Urinary bladder (tissue), 3 donors: ENCODE measurements at regions not wholly inside any gene's neighbourhood (a gene's known extent, or its start where the extent isn't known, plus 50 kb on each side); places are given as distances from the start of the nearest gene placed in this dataset.

Source experiments
- DNase-seq: peaks from one replicate; pipeline ENCODE4 v3.0.0-alpha.2; 2015; ENCODE audit errors: extremely low spot score
- H3K27ac ChIP-seq: one replicate; pipeline ENCODE4 v1.5.1; 2013; ENCODE audit warnings: low read depth, mild to moderate bottlenecking, moderate library complexity
- H3K36me3 ChIP-seq: one replicate; pipeline ENCODE4 v1.6.1; 2013; ENCODE audit warnings: mild to moderate bottlenecking, moderate library complexity; ENCODE audit not compliant: insufficient read depth
- H3K4me1 ChIP-seq: one replicate; pipeline ENCODE4 v1.6.1; 2013; ENCODE audit warnings: mild to moderate bottlenecking, moderate library complexity; ENCODE audit not compliant: insufficient read depth
- H3K4me3 ChIP-seq: one replicate; pipeline ENCODE4 v1.5.1; 2013; ENCODE audit warnings: low read depth, low read length
- WGBS: extraction: QIAGEN DNeasy Blood & Tissue Kit; methylation state at CpG from one replicate; pipeline ENCODE4 v1.1.7; 2013; 5-methylcytosine and 5-hydroxymethylcytosine counted together
- donor health status: healthy with polysubstance abuse.
- donor health status: healthy.

- Histone ChIP-seq H3K4me1 (no peaks in the 10 kb centered on the region), H3K4me3 (no peak overlapping the region), H3K27ac (no peak overlapping the region), H3K36me3 (no peaks in the 10 kb centered on the region)
- no peak for DNase-seq
- WGBS: 84% methylated on average over 7 of the region's 7 CpGs
These were observed 253.7 kb upstream of the PFKP start for GRCh38 chr10:2813693-2814092.

GRCh38 chr10:2813286-2813685, 254.1 kb upstream of the PFKP start:
- H3K27ac ChIP-seq: no peak overlapping the region
- no peaks in the 10 kb centered on the region for H3K36me3 ChIP-seq
- no peak overlapping the region for H3K4me3 ChIP-seq
- 60% methylated on average over 8 of the region's 8 CpGs for WGBS
- no peaks in the 10 kb centered on the region for H3K4me1 ChIP-seq
- no peak for DNase-seq

- no peak overlapping the region for H3K27ac ChIP-seq
- 96% methylated on average over 3 of the region's 3 CpGs for WGBS
These were observed 254.7 kb upstream of the PFKP start for GRCh38 chr10:2812631-2813030.

GRCh38 chr10:2800178-2800577, 267.2 kb upstream of the PFKP start:
- DNase-seq: no peak
- Histone ChIP-seq H3K4me1 (no peaks in the 10 kb centered on the region), H3K36me3 (no peaks in the 10 kb centered on the region), H3K27ac (no peak overlapping the region), H3K4me3 (no peak overlapping the region)
- 73% methylated on average over 5 of the region's 5 CpGs for WGBS

More at GRCh38 chr10:2812631-2813030, 254.7 kb upstream of the PFKP start:
- H3K4me3 ChIP-seq: no peak overlapping the region
- no peaks in the 10 kb centered on the region for H3K4me1 ChIP-seq
- H3K36me3 ChIP-seq: no peaks in the 10 kb centered on the region
- no peak for DNase-seq

- WGBS: 39% methylated on average over 4 of the region's 4 CpGs
- H3K27ac ChIP-seq: no peak overlapping the region
- H3K4me1 ChIP-seq: no peaks in the 10 kb centered on the region
- no peak overlapping the region for H3K4me3 ChIP-seq
- no peak for DNase-seq
- no peaks in the 10 kb centered on the region for H3K36me3 ChIP-seq
These were observed 268.9 kb upstream of the PFKP start for GRCh38 chr10:2798336-2799022.

- Histone ChIP-seq H3K27ac (no peak overlapping the region), H3K4me1 (no peaks in the 10 kb centered on the region), H3K36me3 (no peaks in the 10 kb centered on the region), H3K4me3 (no peak overlapping the region)
- no peak for DNase-seq
- WGBS: 85% methylated on average over 3 of the region's 3 CpGs
These were observed 275.4 kb upstream of the PFKP start for GRCh38 chr10:2791774-2792443.

GRCh38 chr10:2790396-2791188, 276.8 kb upstream of the PFKP start:
- Histone ChIP-seq H3K4me3 (no peak overlapping the region), H3K36me3 (no peaks in the 10 kb centered on the region), H3K27ac (no peak overlapping the region), H3K4me1 (no peaks in the 10 kb centered on the region)
- DNase-seq: no peak
- 80% methylated on average over 15 of the region's 15 CpGs for WGBS

GRCh38 chr10:2786251-2786650, 281.1 kb upstream of the PFKP start:
- DNase-seq: no peak
- H3K36me3 ChIP-seq: no peaks in the 10 kb centered on the region
- H3K4me1 ChIP-seq: no peaks in the 10 kb centered on the region
- H3K4me3 ChIP-seq: no peak overlapping the region
- no peak overlapping the region for H3K27ac ChIP-seq
- WGBS: 52% methylated on average over 5 of the region's 5 CpGs

GRCh38 chr10:2784766-2785165, 282.6 kb upstream of the PFKP start:
- H3K27ac ChIP-seq: no peak overlapping the region
- H3K4me1 ChIP-seq: no peaks in the 10 kb centered on the region
- WGBS: 92% methylated on average over 7 of the region's 7 CpGs
- no peak for DNase-seq
- no peaks in the 10 kb centered on the region for H3K36me3 ChIP-seq
- no peak overlapping the region for H3K4me3 ChIP-seq

GRCh38 chr10:2782950-2783349, 284.4 kb upstream of the PFKP start:
- Histone ChIP-seq H3K4me1 (no peaks in the 10 kb centered on the region), H3K27ac (no peak overlapping the region), H3K4me3 (no peak overlapping the region), H3K36me3 (no peaks in the 10 kb centered on the region)
- 44% methylated on average over 9 of the region's 9 CpGs for WGBS
- DNase-seq: no peak

GRCh38 chr10:2782265-2782664, 285.1 kb upstream of the PFKP start:
- 61% methylated on average over 3 of the region's 3 CpGs for WGBS
- H3K27ac ChIP-seq: no peak overlapping the region
- H3K4me1 ChIP-seq: no peaks in the 10 kb centered on the region
- H3K4me3 ChIP-seq: no peak overlapping the region
- no peak for DNase-seq
- H3K36me3 ChIP-seq: no peaks in the 10 kb centered on the region

GRCh38 chr10:2777666-2778355, 289.5 kb upstream of the PFKP start:
- Histone ChIP-seq H3K27ac (no peak overlapping the region), H3K4me1 (no peaks in the 10 kb centered on the region), H3K4me3 (no peak overlapping the region), H3K36me3 (no peaks in the 10 kb centered on the region)
- WGBS: 52% methylated on average over 5 of the region's 5 CpGs
- DNase-seq: no peak

- WGBS: 83% methylated on average over 41 of the region's 41 CpGs
- Histone ChIP-seq H3K4me3 (no peak overlapping the region), H3K4me1 (no peaks in the 10 kb centered on the region), H3K27ac (no peak overlapping the region), H3K36me3 (no peaks in the 10 kb centered on the region)
- no peak for DNase-seq
These were observed 294.3 kb upstream of the PFKP start for GRCh38 chr10:2772816-2773631.
